ENCODE measurements at regions not wholly inside any gene's neighbourhood (a gene's known extent, or its start where the extent isn't known, plus 50 kb on each side); places are given as distances from the start of the nearest gene placed in this dataset.
"Not testable (repeated sequence)": the region's sequence is repeated elsewhere in the genome, so short reads cannot be mapped to it uniquely, and the experiment has no call there.

- DNase-seq (ENCODE audit: low read depth in 2 of 2): no peak
These were observed 164.0 kb upstream of the CFAP20DC start for GRCh38 chr3:59213860-59214259.

- no peak for DNase-seq (ENCODE audit: low read depth in 2 of 2)
These were observed 162.4 kb upstream of the CFAP20DC start for GRCh38 chr3:59212128-59212779.

GRCh38 chr3:59210260-59210659, 160.4 kb upstream of the CFAP20DC start:
- DNase-seq (ENCODE audit: low read depth in 2 of 2): no peak

- no peak for DNase-seq (ENCODE audit: low read depth in 2 of 2)
These were observed 142.6 kb upstream of the CFAP20DC start for GRCh38 chr3:59192473-59192872.

GRCh38 chr3:59191651-59192050, 141.8 kb upstream of the CFAP20DC start:
- no peak for DNase-seq (ENCODE audit: low read depth in 2 of 2)

GRCh38 chr3:59189939-59190338, 140.1 kb upstream of the CFAP20DC start:
- DNase-seq (ENCODE audit: low read depth in 2 of 2): no peak

- no peak for DNase-seq (ENCODE audit: low read depth in 2 of 2)
These were observed 139.7 kb upstream of the CFAP20DC start for GRCh38 chr3:59189526-59189925.

GRCh38 chr3:59186725-59187124, 136.9 kb upstream of the CFAP20DC start:
- DNase-seq (ENCODE audit: low read depth in 2 of 2): no peak

GRCh38 chr3:59185591-59186369, 136.0 kb upstream of the CFAP20DC start:
- no peak for DNase-seq (ENCODE audit: low read depth in 2 of 2)

GRCh38 chr3:59180006-59180405, 130.2 kb upstream of the CFAP20DC start:
- no peak for DNase-seq (ENCODE audit: low read depth in 2 of 2)

- DNase-seq (ENCODE audit: low read depth in 2 of 2): no peak
These were observed 128.9 kb upstream of the CFAP20DC start for GRCh38 chr3:59178698-59179097.

GRCh38 chr3:59171491-59171890, 121.7 kb upstream of the CFAP20DC start:
- DNase-seq (ENCODE audit: low read depth in 2 of 2): no peak

GRCh38 chr3:59170166-59170565, 120.3 kb upstream of the CFAP20DC start:
- DNase-seq (ENCODE audit: low read depth in 2 of 2): not testable (repeated sequence)

- no peak for DNase-seq (ENCODE audit: low read depth in 2 of 2)
These were observed 117.9 kb upstream of the CFAP20DC start for GRCh38 chr3:59167756-59168155.

- DNase-seq (ENCODE audit: low read depth in 2 of 2): no peak
These were observed 114.1 kb upstream of the CFAP20DC start for GRCh38 chr3:59163953-59164352.

- no peak for DNase-seq (ENCODE audit: low read depth in 2 of 2)
These were observed 111.2 kb upstream of the CFAP20DC start for GRCh38 chr3:59161048-59161447.

GRCh38 chr3:59160133-59160746, 110.4 kb upstream of the CFAP20DC start:
- DNase-seq (ENCODE audit: low read depth in 2 of 2): no peak

GRCh38 chr3:59153648-59154047, 103.8 kb upstream of the CFAP20DC start:
- no peak for DNase-seq (ENCODE audit: low read depth in 2 of 2)

GRCh38 chr3:59152943-59153342, 103.1 kb upstream of the CFAP20DC start:
- DNase-seq (ENCODE audit: low read depth in 2 of 2): no peak

- no peak for DNase-seq (ENCODE audit: low read depth in 2 of 2)
These were observed 100.2 kb upstream of the CFAP20DC start for GRCh38 chr3:59150039-59150438.

- no peak for DNase-seq (ENCODE audit: low read depth in 2 of 2)
These were observed 99.3 kb upstream of the CFAP20DC start for GRCh38 chr3:59149166-59149565.

GRCh38 chr3:59143447-59143846, 93.6 kb upstream of the CFAP20DC start:
- no peak for DNase-seq (ENCODE audit: low read depth in 2 of 2)

- no peak for DNase-seq (ENCODE audit: low read depth in 2 of 2)
These were observed 92.7 kb upstream of the CFAP20DC start for GRCh38 chr3:59142556-59142955.
